ENCODE measurements at regions not wholly inside any gene's neighbourhood (a gene's known extent, or its start where the extent isn't known, plus 50 kb on each side); places are given as distances from the start of the nearest gene placed in this dataset.

DNA sequence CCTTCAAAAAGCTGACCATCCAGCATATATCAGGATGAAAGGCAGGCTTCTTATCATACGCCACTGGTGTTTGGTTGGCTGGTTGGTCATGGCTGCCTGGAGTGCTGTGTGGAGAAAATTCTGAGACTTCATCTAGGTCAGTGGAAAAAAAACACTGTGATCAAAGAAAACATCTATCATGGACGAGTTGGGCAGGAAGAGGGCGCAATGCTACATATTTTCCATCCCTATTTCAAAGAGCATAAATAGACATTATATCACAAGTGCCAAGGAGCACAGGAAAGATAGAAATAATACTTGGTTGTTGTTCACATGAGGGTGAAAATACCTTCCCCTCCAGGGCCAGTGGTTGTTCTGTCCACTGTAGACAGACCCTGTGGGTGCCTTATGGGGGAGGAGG is 128.4 kb upstream of the PLPP4 start:
- Histone ChIP-seq H3K4ac (ENCODE audit: low read depth, low read length) (no peak overlapping the region), H3T11ph (ENCODE audit: low read length) (no peak overlapping the region), H3K23ac (ENCODE audit: insufficient read length, low read depth, low read length) (no peak overlapping the region), H3K9ac (ENCODE audit: extremely low read depth, insufficient read length, low read length) (no peak overlapping the region), H3K56ac (ENCODE audit: insufficient read length, low read depth, low read length) (no peak overlapping the region), H4K8ac (replicated peaks; ENCODE audit: insufficient read length, low read depth, low read length) (no peak overlapping the region), H2BK15ac (ENCODE audit: low read depth, low read length) (no peak overlapping the region), H3K79me2 (ENCODE audit: insufficient read depth, low read length) (no peaks in the 10 kb centered on the region), H2BK120ac (ENCODE audit: low read depth, low read length, poor library complexity, severe bottlenecking) (no peak overlapping the region), H3K4me1 (ENCODE audit: insufficient read depth, low read length) (no peaks in the 10 kb centered on the region), H2BK20ac (ENCODE audit: low read depth, low read length, poor library complexity, severe bottlenecking) (no peak overlapping the region), H2AFZ (ENCODE audit: low read length) (no peak overlapping the region), H3K79me1 (ENCODE audit: insufficient read depth, low read depth, low read length, poor library complexity, severe bottlenecking) (no peaks in the 10 kb centered on the region), H3K18ac (ENCODE audit: insufficient read length, low read depth, low read length) (no peak overlapping the region), H4K20me1 (ENCODE audit: control insufficient read depth, insufficient read depth, insufficient read length) (no peaks in the 10 kb centered on the region), H3K9me3 (ENCODE audit: control insufficient read depth, low read depth, low read length) (no peaks in the 10 kb centered on the region), H2BK12ac (ENCODE audit: insufficient read length, low read depth, low read length) (no peak overlapping the region), H2AK5ac (ENCODE audit: insufficient read length, low read length) (no peak overlapping the region), H2BK5ac (ENCODE audit: insufficient read length, low read length) (no peak overlapping the region), H3K27me3 (ENCODE audit: insufficient read depth, low read length) (no peaks in the 10 kb centered on the region), H4K5ac (ENCODE audit: insufficient read length, low read depth, low read length) (no peak overlapping the region), H3K23me2 (ENCODE audit: insufficient read length, low read depth, low read length, poor library complexity, severe bottlenecking) (no peaks in the 10 kb centered on the region), H3K4me2 (ENCODE audit: insufficient read depth, insufficient read length, low read length) (no peak overlapping the region), H4K91ac (ENCODE audit: insufficient read length, low read depth, low read length) (no peak overlapping the region), H3K14ac (ENCODE audit: insufficient read depth, low read length) (no peak overlapping the region), H3K27ac (ENCODE audit: insufficient read length, low read depth, low read length) (no peak overlapping the region)
- no peak for DNase-seq
- Mint-ChIP-seq H3K27me3 (ENCODE audit: low read depth) (peaks cover 2% of the 10 kb centered on the region), H3K9me3 (peaks cover 0 to 3% of the 10 kb centered on the region in 2 experiments; a peak in 1 of 5 replicates), H3K36me3 (ENCODE audit: insufficient read depth in 1 of 3, low read depth in 3 of 3) (peaks cover 0 to 4% (median 0%) of the 10 kb centered on the region in 3 experiments; a peak in 2 of 7 replicates), H3K27ac (no peak overlapping the region), H3K4me3 (no peak overlapping the region), H3K4me1 (no peaks in the 10 kb centered on the region)
- TF ChIP-seq, protein P1, sequence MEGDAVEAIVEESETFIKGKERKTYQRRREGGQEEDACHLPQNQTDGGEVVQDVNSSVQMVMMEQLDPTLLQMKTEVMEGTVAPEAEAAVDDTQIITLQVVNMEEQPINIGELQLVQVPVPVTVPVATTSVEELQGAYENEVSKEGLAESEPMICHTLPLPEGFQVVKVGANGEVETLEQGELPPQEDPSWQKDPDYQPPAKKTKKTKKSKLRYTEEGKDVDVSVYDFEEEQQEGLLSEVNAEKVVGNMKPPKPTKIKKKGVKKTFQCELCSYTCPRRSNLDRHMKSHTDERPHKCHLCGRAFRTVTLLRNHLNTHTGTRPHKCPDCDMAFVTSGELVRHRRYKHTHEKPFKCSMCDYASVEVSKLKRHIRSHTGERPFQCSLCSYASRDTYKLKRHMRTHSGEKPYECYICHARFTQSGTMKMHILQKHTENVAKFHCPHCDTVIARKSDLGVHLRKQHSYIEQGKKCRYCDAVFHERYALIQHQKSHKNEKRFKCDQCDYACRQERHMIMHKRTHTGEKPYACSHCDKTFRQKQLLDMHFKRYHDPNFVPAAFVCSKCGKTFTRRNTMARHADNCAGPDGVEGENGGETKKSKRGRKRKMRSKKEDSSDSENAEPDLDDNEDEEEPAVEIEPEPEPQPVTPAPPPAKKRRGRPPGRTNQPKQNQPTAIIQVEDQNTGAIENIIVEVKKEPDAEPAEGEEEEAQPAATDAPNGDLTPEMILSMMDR (conservative IDR thresholded peaks at IDR 0.05), result no peak
- no CpG with 5 or more reads among the region's 3 CpGs for WGBS (ENCODE audit: extremely low coverage, insufficient read length, low lambda C conversion rate)

All from H9 (cell line).